Nucleus accumbens (tissue), 56 donors: ENCODE measurements at regions not wholly inside any gene's neighbourhood (a gene's known extent, or its start where the extent isn't known, plus 50 kb on each side); places are given as distances from the start of the nearest gene placed in this dataset.

Experiments
- DNase-seq, 56 donors: peaks; one replicate each; lab custom pipeline; 2025; lab: John Stamatoyannopoulos, UW

DNA sequence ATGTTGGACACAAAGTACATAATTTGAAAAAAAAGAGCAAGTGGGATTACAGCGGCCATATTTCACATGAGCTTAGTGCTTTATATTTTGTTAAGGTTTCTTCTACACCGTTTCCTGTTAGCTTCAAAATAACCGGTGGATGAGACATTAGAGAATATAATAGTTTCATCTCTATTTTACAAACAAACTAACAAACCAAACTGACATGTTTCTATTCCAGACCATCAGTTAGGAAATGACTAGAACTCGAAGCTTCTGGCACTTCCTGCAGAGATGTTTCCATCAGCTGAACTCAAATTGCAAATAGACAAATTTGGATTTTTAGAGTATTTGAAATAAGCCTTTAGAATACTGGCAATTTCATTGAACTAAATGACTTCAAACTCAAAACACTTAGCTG, 86.5 kb downstream of the MTRR start:
- DNase-seq = no peak

- no peak for DNase-seq
These were observed 88.4 kb downstream of the MTRR start for GRCh38 chr5:7957329-7957728.

DNA sequence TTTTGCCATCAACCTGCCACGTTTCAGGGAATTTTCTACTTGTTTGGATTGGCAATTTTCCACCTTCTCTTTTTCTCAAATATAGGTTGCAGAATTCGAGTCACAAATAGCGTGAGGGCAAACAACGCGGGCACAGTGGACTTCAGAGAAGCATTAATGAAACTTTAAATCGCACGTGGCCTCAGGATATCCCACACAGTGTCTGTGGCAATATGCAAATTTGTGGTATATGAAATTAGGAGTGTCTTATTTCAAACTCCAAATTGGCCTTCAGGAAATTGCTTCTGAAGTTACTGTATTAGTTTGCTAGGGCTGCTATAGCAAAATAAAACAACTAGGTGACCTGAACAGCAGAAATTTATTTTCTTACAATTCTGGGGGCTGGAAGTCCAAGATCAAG, 91.2 kb downstream of the MTRR start:
- no peak for DNase-seq

- no peak for DNase-seq
These were observed 92.6 kb downstream of the MTRR start for GRCh38 chr5:7961540-7961939.

GRCh38 chr5:7970816-7971215, 101.9 kb downstream of the MTRR start:
- DNase-seq = no peak

DNA sequence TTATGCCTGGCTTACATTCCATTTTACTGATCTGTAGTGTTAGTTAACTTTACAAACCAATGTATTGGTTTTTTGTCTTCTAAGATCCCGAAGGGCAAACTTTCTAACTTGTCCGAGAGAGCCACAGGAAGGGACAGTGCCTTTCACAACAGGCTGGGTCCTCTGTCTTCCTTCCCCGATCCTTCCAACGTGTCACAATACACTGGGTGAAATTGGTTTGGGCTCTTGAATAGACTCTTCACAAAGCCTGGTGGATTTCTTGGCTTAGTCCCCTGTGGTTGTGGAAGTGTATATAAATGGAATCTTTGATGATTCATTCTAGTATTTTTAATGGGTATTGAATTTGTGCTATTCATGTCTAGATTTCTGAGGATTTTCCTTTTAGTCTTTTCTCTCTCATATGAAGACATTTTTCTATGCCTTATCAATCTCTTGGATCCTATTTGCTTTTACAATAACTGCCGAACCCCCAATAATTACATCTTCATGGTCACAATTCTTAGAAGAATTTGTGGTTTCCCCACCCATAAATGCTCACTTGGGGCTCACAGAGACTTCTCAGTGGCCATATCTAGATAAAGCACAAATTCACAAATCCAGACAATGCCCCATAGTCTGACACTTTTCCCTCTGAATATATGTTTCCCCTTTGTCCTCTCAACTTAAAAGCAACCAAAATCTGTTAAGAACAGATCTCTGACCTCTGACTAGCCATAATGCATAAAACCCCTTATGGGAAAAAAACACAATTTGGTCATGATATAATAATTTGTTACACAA, 107.7 kb downstream of the MTRR start:
- no peak for DNase-seq

- DNase-seq = no peak
These were observed 109.2 kb downstream of the MTRR start for GRCh38 chr5:7978114-7978513.

DNA sequence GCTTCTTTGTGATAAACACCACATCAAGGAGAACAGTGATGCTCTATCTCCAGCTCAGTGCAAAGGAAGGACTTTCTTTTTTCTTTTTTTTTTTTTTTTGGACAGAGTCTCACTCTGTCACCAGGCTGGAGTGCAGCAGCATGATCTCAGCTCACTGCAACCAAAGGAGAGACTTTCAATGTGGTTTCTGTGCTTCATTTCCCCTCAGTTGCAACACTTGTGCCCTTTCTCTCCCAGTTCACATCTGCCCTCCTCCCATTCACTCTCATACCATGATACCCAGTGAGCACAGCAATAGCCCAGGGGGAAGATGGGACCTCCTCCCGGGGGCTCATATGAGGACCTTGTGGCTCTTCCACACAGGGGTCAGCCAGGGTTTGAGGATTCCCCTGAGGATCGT, 110.0 kb downstream of the MTRR start:
- DNase-seq = no peak

DNA sequence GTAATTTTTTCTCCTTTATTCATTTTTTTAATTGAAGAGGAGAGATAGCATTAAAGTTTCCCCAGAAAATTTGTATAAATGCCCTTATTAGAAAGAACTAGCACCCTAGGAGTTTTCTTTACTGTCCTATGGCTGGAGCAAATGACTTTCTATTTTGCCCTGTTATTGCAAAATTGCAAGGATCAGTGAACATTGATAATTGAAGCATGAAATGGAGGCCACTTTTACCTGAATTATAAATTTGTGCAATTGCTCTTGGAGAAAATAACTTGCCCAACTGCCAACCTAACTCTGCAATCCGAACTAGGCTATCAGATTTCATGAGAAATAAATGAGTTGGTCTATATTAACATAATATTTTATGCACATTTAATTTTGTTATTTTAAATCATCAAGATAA, 111.9 kb downstream of the MTRR start:
- DNase-seq = no peak

DNA sequence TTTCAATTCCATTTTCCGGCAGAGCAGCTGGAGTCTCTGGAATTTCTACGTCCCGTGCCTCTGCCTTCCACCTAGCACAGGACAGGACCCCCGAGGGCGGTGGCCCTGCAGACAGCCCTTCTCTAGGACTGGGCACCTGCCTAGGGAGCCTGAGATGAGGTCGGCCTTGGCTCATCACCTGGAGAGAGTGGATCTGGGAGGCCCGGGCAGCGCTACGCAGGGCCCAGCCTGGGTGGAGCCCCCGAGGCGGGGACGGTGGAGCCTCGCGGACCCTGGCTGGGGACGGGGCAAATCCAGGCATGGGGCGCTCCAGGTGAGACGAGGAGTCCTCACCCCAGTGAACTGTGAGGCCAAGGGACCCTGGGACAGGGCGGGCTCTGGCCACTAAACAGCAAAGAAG, 114.5 kb downstream of the MTRR start:
- DNase-seq = no peak

GRCh38 chr5:7991125-7991821, 122.3 kb downstream of the MTRR start:
- DNase-seq = no peak

- DNase-seq = no peak
These were observed 126.8 kb downstream of the MTRR start for GRCh38 chr5:7995688-7996294.

GRCh38 chr5:8005416-8005815, 136.5 kb downstream of the MTRR start:
- DNase-seq = no peak

GRCh38 chr5:8012131-8012977, 143.4 kb downstream of the MTRR start:
- DNase-seq = no peak

DNA sequence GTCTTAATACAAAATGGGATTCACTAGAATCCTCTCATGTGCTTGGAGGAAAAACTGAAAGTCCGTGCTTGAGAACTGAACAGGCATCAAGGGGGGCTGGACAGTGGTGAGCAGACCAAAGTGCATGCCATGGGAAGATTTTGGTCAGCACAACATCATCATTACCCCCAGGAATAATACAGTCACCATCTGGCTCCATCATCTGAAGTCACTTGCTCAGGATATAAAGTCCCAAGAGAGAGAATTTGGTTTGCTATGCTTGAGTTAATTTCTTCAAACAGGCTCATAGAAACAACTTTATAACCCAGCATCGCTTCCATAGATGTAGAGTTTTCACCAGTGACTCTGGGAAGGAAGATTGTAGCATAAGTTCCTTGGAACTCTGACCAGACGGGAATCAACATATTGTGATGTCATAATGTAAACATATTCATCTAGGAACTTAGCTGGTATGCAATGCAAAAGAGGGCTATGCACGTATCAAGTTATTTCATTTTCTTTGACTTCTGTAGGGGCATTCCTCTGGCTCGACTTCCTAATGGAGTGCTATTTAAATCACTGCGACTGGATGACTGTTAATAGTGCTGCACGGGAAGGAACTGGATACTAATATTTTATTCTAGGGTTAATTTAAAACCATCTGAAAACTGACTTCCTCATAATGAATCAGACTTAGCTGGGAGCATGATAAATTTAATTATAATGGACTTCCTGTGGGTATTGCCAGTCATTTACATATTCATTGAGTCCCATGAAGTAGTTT, 145.2 kb downstream of the MTRR start:
- DNase-seq = no peak

GRCh38 chr5:8019719-8020218, 150.8 kb downstream of the MTRR start:
- no peak for DNase-seq

DNA sequence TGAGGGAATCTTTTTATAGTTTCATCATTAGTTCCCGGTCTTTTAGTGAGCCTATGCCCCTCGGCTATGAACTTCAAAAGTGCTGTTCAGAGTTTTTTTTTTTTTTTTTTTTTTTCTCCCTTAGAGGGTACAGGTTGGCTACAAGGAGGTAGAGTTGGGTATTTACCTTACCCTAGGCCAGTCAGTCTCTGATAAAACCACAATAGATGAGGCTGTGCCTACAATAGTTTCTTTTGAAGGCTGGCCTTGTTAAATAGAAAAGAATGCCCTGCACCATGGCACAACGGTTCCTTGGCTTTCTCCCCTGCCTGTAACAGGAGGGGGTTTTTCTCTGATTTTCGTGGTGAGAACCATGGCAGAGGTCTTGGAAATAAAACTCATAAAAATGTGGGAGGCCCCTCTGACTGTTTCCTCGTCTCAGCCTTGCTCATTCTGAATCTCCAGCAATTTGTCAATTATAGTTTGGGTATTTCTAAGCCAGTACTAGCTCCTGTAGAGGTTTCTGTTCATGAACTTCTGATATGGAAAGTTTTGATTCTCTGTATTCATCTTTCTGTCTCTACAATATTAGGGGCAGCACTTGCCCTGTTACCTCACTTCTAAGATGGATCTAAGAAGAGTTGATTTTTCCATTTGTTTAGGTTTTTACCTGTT, 152.0 kb downstream of the MTRR start:
- no peak for DNase-seq

DNA sequence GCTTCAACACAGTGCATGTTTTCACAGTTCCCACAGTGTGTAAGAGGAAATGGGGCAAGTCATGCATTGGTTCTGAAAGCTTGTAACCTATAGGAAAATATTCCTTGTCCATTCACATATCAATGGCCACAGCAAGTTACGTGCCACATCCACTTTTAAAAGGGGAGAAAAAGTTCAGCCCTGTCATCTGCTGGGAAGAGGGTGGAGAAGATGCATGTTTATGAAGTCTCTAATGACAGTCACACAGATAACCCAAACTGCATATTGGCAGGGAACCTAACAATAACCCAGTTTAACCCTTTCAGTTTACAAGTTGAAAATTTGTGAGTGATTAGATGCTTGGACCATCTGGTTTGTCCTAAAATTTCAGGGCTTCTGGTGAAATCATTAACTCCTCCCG, 159.3 kb downstream of the MTRR start:
- DNase-seq = no peak

DNA sequence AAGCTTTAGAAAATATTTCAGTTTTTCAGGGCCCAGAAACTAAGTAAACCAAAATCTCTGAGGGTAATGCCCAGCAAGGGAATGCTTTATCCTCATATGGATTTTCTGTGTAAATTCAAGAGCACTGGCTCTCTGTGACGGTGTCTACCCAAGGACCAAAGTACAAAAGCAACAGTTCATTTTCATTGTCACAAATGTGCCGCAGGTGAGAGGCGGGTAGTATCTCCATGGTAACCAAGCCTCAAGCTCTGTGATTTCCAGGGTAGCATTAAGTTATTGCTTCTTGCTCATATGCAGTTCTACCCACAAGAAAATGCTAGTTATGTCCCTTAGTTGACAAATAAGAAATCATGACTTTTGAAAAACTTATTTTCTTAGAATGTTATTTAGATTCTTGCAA, 164.3 kb downstream of the MTRR start:
- no peak for DNase-seq
